ENCODE measurements at regions not wholly inside any gene's neighbourhood (a gene's known extent, or its start where the extent isn't known, plus 50 kb on each side); places are given as distances from the start of the nearest gene placed in this dataset.

- no peak overlapping the region for H3K27ac Mint-ChIP-seq
- no peaks in the 10 kb centered on the region for H3K27me3 Mint-ChIP-seq (ENCODE audit: low read depth, poor library complexity)
- DNase-seq: no peak
These were observed 132.8 kb upstream of the NPHP3 start for GRCh38 chr3:132854856-132855535.

DNA sequence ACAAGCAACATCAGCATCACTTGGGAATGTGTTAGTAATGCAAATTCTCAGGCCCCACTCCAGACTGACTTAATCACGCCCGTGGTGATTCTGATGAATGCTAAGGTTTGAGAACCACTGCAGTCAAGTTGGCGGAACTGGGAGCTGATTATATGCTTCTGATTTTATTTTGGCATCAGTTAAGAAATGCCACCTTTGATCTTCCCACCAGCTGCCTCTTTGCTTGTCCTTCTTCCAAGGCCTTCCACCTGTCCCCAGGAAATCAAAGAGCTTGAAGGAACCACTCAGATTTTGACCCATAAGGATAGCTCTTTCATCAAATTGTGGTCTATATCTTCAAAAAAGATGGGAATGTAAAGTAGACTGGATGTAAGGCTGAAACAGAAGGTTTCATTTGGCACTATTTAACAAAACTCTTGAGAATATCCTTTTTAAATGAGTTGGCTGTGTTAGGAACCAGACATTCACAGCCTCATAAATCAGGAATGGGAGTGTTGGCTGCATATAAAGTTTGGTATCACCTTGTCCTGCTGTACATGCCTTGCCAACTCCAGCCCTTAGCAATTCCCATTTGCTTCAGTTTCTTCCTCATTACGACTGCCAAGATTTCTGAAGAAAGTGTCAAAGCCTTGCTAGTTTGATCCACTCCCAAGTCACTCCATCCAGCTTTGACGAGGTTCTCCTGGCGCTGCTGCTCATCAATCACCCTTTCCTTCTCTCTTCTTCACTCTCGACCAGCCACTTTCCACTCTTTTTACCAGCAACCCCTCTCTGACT, 125.8 kb upstream of the NPHP3 start:
- Mint-ChIP-seq H3K4me1 (no peaks in the 10 kb centered on the region), H3K27me3 (ENCODE audit: low read depth, poor library complexity) (peaks cover 4% of the 10 kb centered on the region), H3K9me3 (peaks cover 21% of the 10 kb centered on the region), H3K4me3 (no peak overlapping the region), H3K27ac (peak overlapping the region; percentile 40), H3K36me3 (ENCODE audit: low read depth) (no peaks in the 10 kb centered on the region)
- no peak for DNase-seq
- no peak for TF ChIP-seq CTCF (IDR thresholded peaks at IDR 0.05)

More at GRCh38 chr3:132854856-132855535, 132.8 kb upstream of the NPHP3 start:
- Mint-ChIP-seq H3K4me3 (no peak overlapping the region), H3K9me3 (peaks cover 21% of the 10 kb centered on the region), H3K36me3 (ENCODE audit: low read depth) (no peaks in the 10 kb centered on the region), H3K4me1 (peaks cover 16% of the 10 kb centered on the region)
- no peak for TF ChIP-seq CTCF (IDR thresholded peaks at IDR 0.05)

DNA sequence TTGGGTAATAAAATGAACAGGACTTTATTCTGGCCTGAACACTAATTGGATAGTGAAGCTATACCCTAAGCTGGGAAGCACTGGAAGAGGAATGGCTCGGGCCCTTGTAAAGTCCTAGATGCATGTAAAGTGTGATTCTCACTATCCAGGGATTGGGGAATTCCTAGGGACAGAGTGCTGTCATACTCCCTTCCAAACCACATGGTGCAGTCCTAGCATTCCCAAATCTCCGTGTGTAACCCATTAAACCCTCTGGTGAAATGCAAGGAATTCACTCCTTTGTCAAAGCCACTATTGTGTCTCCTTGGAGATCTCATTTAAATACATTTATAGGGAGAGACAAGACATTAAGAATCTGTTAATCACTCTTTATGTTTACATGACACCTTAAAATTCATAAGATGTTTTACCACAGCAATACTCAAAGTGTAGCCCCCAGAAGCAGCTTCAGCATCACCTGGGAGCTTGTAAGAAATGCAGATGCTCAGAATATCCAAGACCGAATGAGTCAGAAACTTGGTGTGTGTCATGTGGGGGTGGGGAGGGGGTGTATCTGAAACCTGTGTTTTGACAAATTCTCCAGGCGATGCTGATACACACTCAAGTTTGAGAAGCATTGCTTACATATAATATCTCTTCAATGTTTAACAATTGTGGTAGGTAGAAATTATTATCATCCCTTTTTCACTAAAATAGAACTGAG, 121.8 kb upstream of the NPHP3 start:
- Mint-ChIP-seq H3K9me3 (no peaks in the 10 kb centered on the region), H3K36me3 (ENCODE audit: low read depth) (no peaks in the 10 kb centered on the region), H3K27ac (no peak overlapping the region), H3K4me1 (no peaks in the 10 kb centered on the region), H3K4me3 (no peak overlapping the region), H3K27me3 (ENCODE audit: low read depth, poor library complexity) (peaks cover 15% of the 10 kb centered on the region)
- no peak for DNase-seq
- no peak for TF ChIP-seq CTCF (IDR thresholded peaks at IDR 0.05)

DNA sequence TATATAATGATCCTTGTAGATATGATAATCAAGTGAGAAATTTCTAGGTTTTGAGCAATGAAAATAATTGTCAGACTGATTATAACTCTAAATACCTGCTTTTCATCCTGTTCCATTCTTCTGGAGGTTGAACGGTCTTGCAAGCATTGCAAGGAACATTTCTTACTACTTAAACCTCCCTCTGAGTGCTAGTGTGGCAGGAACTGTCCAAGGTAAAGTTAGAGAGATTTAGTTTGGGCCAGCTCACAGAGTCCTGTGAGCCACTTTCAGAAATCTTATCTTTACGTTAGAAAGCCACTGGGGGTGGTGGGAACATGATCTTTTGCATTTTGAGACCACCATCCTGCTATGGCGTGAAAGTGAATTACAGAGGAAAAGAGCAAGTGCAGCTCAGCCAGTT, 121.1 kb upstream of the NPHP3 start:
- no peak for DNase-seq
- no peaks in the 10 kb centered on the region for H3K4me1 Mint-ChIP-seq
- H3K27me3 Mint-ChIP-seq (ENCODE audit: low read depth, poor library complexity): peaks cover 12% of the 10 kb centered on the region
- no peaks in the 10 kb centered on the region for H3K36me3 Mint-ChIP-seq (ENCODE audit: low read depth)
- no peak for TF ChIP-seq CTCF (IDR thresholded peaks at IDR 0.05)
- H3K27ac Mint-ChIP-seq: no peak overlapping the region
- no peak overlapping the region for H3K4me3 Mint-ChIP-seq
- no peaks in the 10 kb centered on the region for H3K9me3 Mint-ChIP-seq

DNA sequence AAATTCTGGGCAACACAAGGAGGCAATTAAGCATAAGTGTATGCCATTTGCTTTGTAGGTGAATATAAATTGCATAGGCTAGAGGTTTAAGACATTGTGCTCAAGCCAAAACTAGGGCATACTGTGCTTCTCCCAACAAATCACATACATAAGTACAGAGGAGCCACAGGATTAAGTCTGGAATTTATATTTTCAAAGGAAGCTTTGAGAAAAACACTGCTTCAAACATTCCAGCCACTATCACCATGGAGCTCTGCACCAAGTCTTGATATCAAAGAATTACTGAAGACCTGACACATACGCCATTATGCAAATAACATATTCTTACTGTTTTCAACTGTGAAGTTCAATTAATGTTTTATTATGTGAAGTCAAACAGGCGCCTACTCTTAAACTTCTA, 119.4 kb upstream of the NPHP3 start:
- H3K27me3 Mint-ChIP-seq (ENCODE audit: low read depth, poor library complexity): peaks cover 14% of the 10 kb centered on the region
- no peaks in the 10 kb centered on the region for H3K36me3 Mint-ChIP-seq (ENCODE audit: low read depth)
- no peaks in the 10 kb centered on the region for H3K9me3 Mint-ChIP-seq
- no peak for DNase-seq
- H3K4me1 Mint-ChIP-seq: no peaks in the 10 kb centered on the region
- no peak overlapping the region for H3K27ac Mint-ChIP-seq
- TF ChIP-seq CTCF (IDR thresholded peaks at IDR 0.05): no peak
- no peak overlapping the region for H3K4me3 Mint-ChIP-seq
